Neural progenitor cell (in vitro differentiated cells): ENCODE measurements at regions not wholly inside any gene's neighbourhood (a gene's known extent, or its start where the extent isn't known, plus 50 kb on each side); places are given as distances from the start of the nearest gene placed in this dataset.

Experiments
- DNase-seq: peaks from one replicate; pipeline ENCODE4 v3.0.0-alpha.2; 2016; ENCODE audit warnings: low spot score
- H2AFZ ChIP-seq: fragments of 200-600 bp; sonication (generic); replicated peaks from 2 replicates; pipeline ENCODE4 v1.6.1; 2016; ENCODE audit warnings: antibody characterized with exemption
- H3F3A ChIP-seq: fragments of 200-600 bp; sonication (generic); 2 replicates; pipeline ENCODE4 v1.6.1; 2016; ENCODE audit warnings: antibody characterized with exemption, low read depth
- H3K27ac ChIP-seq: fragments of 200-600 bp; sonication (generic); 2 replicates; pipeline ENCODE4 v1.5.1; 2016; ENCODE audit warnings: mild to moderate bottlenecking
- H3K27me3 ChIP-seq: fragments of 200-600 bp; sonication (generic); 2 replicates; pipeline ENCODE4 v1.6.1; 2016; ENCODE audit warnings: mild to moderate bottlenecking, moderate library complexity
- H3K36me3 ChIP-seq: fragments of 200-600 bp; sonication (generic); 2 replicates; pipeline ENCODE4 v1.5.1; 2016
- H3K4me1 ChIP-seq: fragments of 200-600 bp; sonication (generic); 2 replicates; pipeline ENCODE4 v1.6.1; 2016; ENCODE audit warnings: mixed run types
- H3K4me2 ChIP-seq: fragments of 200-600 bp; sonication (generic); 2 replicates; pipeline ENCODE4 v1.6.1; 2016
- H3K4me3 ChIP-seq: fragments of 200-600 bp; sonication (generic); 2 replicates; pipeline ENCODE4 v1.5.1; 2016
- H3K79me2 ChIP-seq: fragments of 200-600 bp; sonication (generic); 2 replicates; pipeline ENCODE4 v1.6.1; 2016; ENCODE audit warnings: low read depth
- H3K9ac ChIP-seq: fragments of 200-600 bp; sonication (generic); 2 replicates; pipeline ENCODE4 v1.6.1; 2016
- H3K9me3 ChIP-seq: fragments of 200-600 bp; sonication (generic); 2 replicates; pipeline ENCODE4 v1.5.1; 2016; ENCODE audit warnings: low read depth
- H4K20me1 ChIP-seq: fragments of 200-600 bp; sonication (generic); 2 replicates; pipeline ENCODE4 v1.6.1; 2016; ENCODE audit warnings: low read depth
- H3K27ac Mint-ChIP-seq: 3 replicates; pipeline ENCODE4 v1.8.0; 2021; ENCODE audit warnings: mixed read lengths
- H3K27me3 Mint-ChIP-seq: 2 replicates; pipeline ENCODE4 v1.8.0; 2022; ENCODE audit warnings: low read depth, mild to moderate bottlenecking, inconsistent platforms, moderate library complexity, mixed read lengths; ENCODE audit not compliant: insufficient read depth
- H3K36me3 Mint-ChIP-seq: 3 replicates; pipeline ENCODE4 v1.8.0; 2021; ENCODE audit warnings: mixed read lengths
- H3K4me1 Mint-ChIP-seq: 3 replicates; pipeline ENCODE4 v1.8.0; 2021; ENCODE audit warnings: mixed read lengths
- H3K4me3 Mint-ChIP-seq: 3 replicates; pipeline ENCODE4 v1.8.0; 2021; ENCODE audit warnings: mild to moderate bottlenecking, moderate library complexity, mixed read lengths
- H3K9me3 Mint-ChIP-seq: 3 replicates; pipeline ENCODE4 v1.8.0; 2020; ENCODE audit warnings: mixed read lengths
- CTCF ChIP-seq: fragments of 200-600 bp; sonication (generic); IDR thresholded peaks from 2 replicates; pipeline ENCODE4 v1.5.1; 2017; ENCODE audit warnings: antibody characterized with exemption, mild to moderate bottlenecking
- EZH2 ChIP-seq: fragments of 200-600 bp; sonication (generic); IDR thresholded peaks from 2 replicates; pipeline ENCODE4 v1.6.1; 2017; ENCODE audit warnings: antibody characterized with exemption, mild to moderate bottlenecking, moderate library complexity
- EZH2phosphoT487 ChIP-seq: fragments of 200-600 bp; sonication (generic); IDR thresholded peaks from 2 replicates; pipeline ENCODE4 v1.6.1; 2017; ENCODE audit warnings: antibody characterized with exemption

GRCh38 chr5:39670391-39670790 lies 245.6 kb upstream of the DAB2 start:
- H3K4me3 Mint-ChIP-seq = no peak overlapping the region
- Histone ChIP-seq H3K36me3 (no peaks in the 10 kb centered on the region), H3K9ac (no peak overlapping the region), H3K4me3 (no peak overlapping the region), H3K27ac (peak overlapping the region; percentile 43), H3K79me2 (no peaks in the 10 kb centered on the region), H2AFZ (no peak overlapping the region), H3K4me2 (peak overlapping the region; percentile 4), H3K27me3 (no peaks in the 10 kb centered on the region), H3K4me1 (peaks cover 12% of the 10 kb centered on the region), H4K20me1 (no peaks in the 10 kb centered on the region), H3F3A (no peaks in the 10 kb centered on the region), H3K9me3 (no peaks in the 10 kb centered on the region)
- H3K36me3 Mint-ChIP-seq = no peaks in the 10 kb centered on the region
- no peaks in the 10 kb centered on the region for H3K9me3 Mint-ChIP-seq
- TF ChIP-seq CTCF (no peak), EZH2 (no peak)
- H3K4me1 Mint-ChIP-seq = peaks cover 2% of the 10 kb centered on the region
- DNase-seq = peak; percentile 71
- H3K27ac Mint-ChIP-seq = no peak overlapping the region
- H3K27me3 Mint-ChIP-seq = peaks cover 2% of the 10 kb centered on the region

- Histone ChIP-seq H3K4me3 (no peak overlapping the region), H4K20me1 (no peaks in the 10 kb centered on the region), H3K79me2 (no peaks in the 10 kb centered on the region), H3K4me2 (no peak overlapping the region), H3K4me1 (peaks cover 12% of the 10 kb centered on the region), H2AFZ (no peak overlapping the region), H3K9ac (no peak overlapping the region), H3K27ac (no peak overlapping the region), H3K36me3 (no peaks in the 10 kb centered on the region), H3F3A (no peaks in the 10 kb centered on the region), H3K27me3 (no peaks in the 10 kb centered on the region), H3K9me3 (no peaks in the 10 kb centered on the region)
- Mint-ChIP-seq H3K36me3 (no peaks in the 10 kb centered on the region), H3K9me3 (peaks cover 2% of the 10 kb centered on the region), H3K27ac (no peak overlapping the region), H3K4me3 (no peak overlapping the region), H3K27me3 (no peaks in the 10 kb centered on the region), H3K4me1 (peaks cover 2% of the 10 kb centered on the region)
- no peak for DNase-seq
- no peak for TF ChIP-seq EZH2
Observed at GRCh38 chr5:39668980-39669379, 244.2 kb upstream of the DAB2 start.

GRCh38 chr5:39665328-39665727 lies 240.5 kb upstream of the DAB2 start:
- no peaks in the 10 kb centered on the region for H3K36me3 Mint-ChIP-seq
- H3K27me3 ChIP-seq = no peaks in the 10 kb centered on the region
- H3K27ac ChIP-seq = no peak overlapping the region
- no peak overlapping the region for H3K4me3 ChIP-seq
- no peak for DNase-seq
- TF ChIP-seq EZH2phosphoT487 = no peak
- no peak for TF ChIP-seq CTCF
- TF ChIP-seq EZH2 = no peak
- peaks cover 2% of the 10 kb centered on the region for H3K9me3 Mint-ChIP-seq
- H3K4me2 ChIP-seq = no peak overlapping the region
- H4K20me1 ChIP-seq = no peaks in the 10 kb centered on the region
- no peak overlapping the region for H3K9ac ChIP-seq
- H3K79me2 ChIP-seq = no peaks in the 10 kb centered on the region
- H3F3A ChIP-seq = peaks cover 10% of the 10 kb centered on the region
- no peak overlapping the region for H2AFZ ChIP-seq
- H3K27me3 Mint-ChIP-seq = no peaks in the 10 kb centered on the region
- peaks cover 13% of the 10 kb centered on the region for H3K4me1 Mint-ChIP-seq
- H3K36me3 ChIP-seq = no peaks in the 10 kb centered on the region
- H3K4me3 Mint-ChIP-seq = no peak overlapping the region
- H3K9me3 ChIP-seq = no peaks in the 10 kb centered on the region
- peaks cover 17% of the 10 kb centered on the region for H3K4me1 ChIP-seq
- H3K27ac Mint-ChIP-seq = no peak overlapping the region

GRCh38 chr5:39662945-39663344 lies 238.2 kb upstream of the DAB2 start:
- Mint-ChIP-seq H3K4me3 (no peak overlapping the region), H3K27me3 (peaks cover 3% of the 10 kb centered on the region), H3K9me3 (peaks cover 2% of the 10 kb centered on the region), H3K27ac (no peak overlapping the region), H3K4me1 (peaks cover 13% of the 10 kb centered on the region), H3K36me3 (no peaks in the 10 kb centered on the region)
- Histone ChIP-seq H2AFZ (no peak overlapping the region), H4K20me1 (no peaks in the 10 kb centered on the region), H3K79me2 (no peaks in the 10 kb centered on the region), H3K27me3 (no peaks in the 10 kb centered on the region), H3K9ac (no peak overlapping the region), H3K4me2 (no peak overlapping the region), H3K27ac (no peak overlapping the region), H3K9me3 (no peaks in the 10 kb centered on the region), H3K4me3 (no peak overlapping the region), H3K4me1 (peaks cover 12% of the 10 kb centered on the region), H3K36me3 (no peaks in the 10 kb centered on the region), H3F3A (peaks cover 10% of the 10 kb centered on the region)
- DNase-seq = no peak
- no peak for TF ChIP-seq EZH2
- no peak for TF ChIP-seq CTCF
